H9 (cell line): ENCODE measurements at regions not wholly inside any gene's neighbourhood (a gene's known extent, or its start where the extent isn't known, plus 50 kb on each side); places are given as distances from the start of the nearest gene placed in this dataset.

Experiments used
- DNase-seq: peaks from one replicate; pipeline ENCODE4 v3.0.0-alpha.2; 2017
- H2AFZ ChIP-seq: one replicate; pipeline ENCODE4 v1.6.1; 2013; ENCODE audit warnings: mild to moderate bottlenecking, low read length, control low read depth, moderate library complexity
- H2AK5ac ChIP-seq: 2 replicates; pipeline ENCODE4 v1.6.1; 2013; ENCODE audit warnings: low read length, control low read depth, mixed read lengths; ENCODE audit not compliant: insufficient read length
- H2BK120ac ChIP-seq: one replicate; pipeline ENCODE4 v1.6.1; 2013; ENCODE audit warnings: low read depth, mild to moderate bottlenecking, low read length, control low read depth, inconsistent platforms; ENCODE audit not compliant: poor library complexity, severe bottlenecking
- H2BK12ac ChIP-seq: 2 replicates; pipeline ENCODE4 v1.6.1; 2013; ENCODE audit warnings: low read length, control low read depth, mixed read lengths, low read depth; ENCODE audit not compliant: insufficient read length
- H2BK15ac ChIP-seq: 2 replicates; pipeline ENCODE4 v1.6.1; 2013; ENCODE audit warnings: low read depth, low read length, control low read depth
- H2BK20ac ChIP-seq: one replicate; pipeline ENCODE4 v1.6.1; 2013; ENCODE audit warnings: low read depth, mild to moderate bottlenecking, low read length, control low read depth, inconsistent platforms; ENCODE audit not compliant: poor library complexity, severe bottlenecking
- H2BK5ac ChIP-seq: 2 replicates; pipeline ENCODE4 v1.6.1; 2013; ENCODE audit warnings: low read length, control low read depth, mixed read lengths; ENCODE audit not compliant: insufficient read length
- H3K14ac ChIP-seq: 2 replicates; pipeline ENCODE4 v1.6.1; 2013; ENCODE audit warnings: low read length, control low read depth; ENCODE audit not compliant: insufficient read depth
- H3K18ac ChIP-seq: 2 replicates; pipeline ENCODE4 v1.6.1; 2013; ENCODE audit warnings: low read depth, mild to moderate bottlenecking, mixed read lengths, low read length, control low read depth; ENCODE audit not compliant: insufficient read length
- H3K23ac ChIP-seq: 2 replicates; pipeline ENCODE4 v1.6.1; 2013; ENCODE audit warnings: low read length, control low read depth, mixed read lengths, low read depth; ENCODE audit not compliant: insufficient read length
- H3K23me2 ChIP-seq: 2 replicates; pipeline ENCODE4 v1.6.1; 2013; ENCODE audit warnings: low read depth, mild to moderate bottlenecking, mixed read lengths, low read length, control low read depth; ENCODE audit not compliant: insufficient read length, poor library complexity, severe bottlenecking
- H3K27ac ChIP-seq: 2 replicates; pipeline ENCODE4 v1.5.1; 2013; ENCODE audit warnings: low read length, control low read depth, mixed read lengths, low read depth; ENCODE audit not compliant: insufficient read length
- H3K27me3 ChIP-seq: 2 replicates; pipeline ENCODE4 v1.6.1; 2013; ENCODE audit warnings: low read length, control low read depth, inconsistent platforms; ENCODE audit not compliant: insufficient read depth
- H3K4ac ChIP-seq: 2 replicates; pipeline ENCODE4 v1.6.1; 2013; ENCODE audit warnings: low read depth, mild to moderate bottlenecking, control low read depth, inconsistent platforms, low read length, moderate library complexity
- H3K4me1 ChIP-seq: 2 replicates; pipeline ENCODE4 v1.6.1; 2013; ENCODE audit warnings: low read length, control low read depth, inconsistent platforms; ENCODE audit not compliant: insufficient read depth
- H3K4me2 ChIP-seq: 2 replicates; pipeline ENCODE4 v1.6.1; 2013; ENCODE audit warnings: low read length, control low read depth, mixed read lengths; ENCODE audit not compliant: insufficient read length, insufficient read depth
- H3K56ac ChIP-seq: 2 replicates; pipeline ENCODE4 v1.6.1; 2013; ENCODE audit warnings: low read depth, mild to moderate bottlenecking, mixed read lengths, low read length, control low read depth; ENCODE audit not compliant: insufficient read length
- H3K79me1 ChIP-seq: 2 replicates; pipeline ENCODE4 v1.6.1; 2013; ENCODE audit warnings: low read depth, mild to moderate bottlenecking, moderate library complexity, low read length, control low read depth, inconsistent platforms; ENCODE audit not compliant: insufficient read depth, poor library complexity, severe bottlenecking
- H3K79me2 ChIP-seq: 2 replicates; pipeline ENCODE4 v1.6.1; 2013; ENCODE audit warnings: low read length, control low read depth, inconsistent platforms; ENCODE audit not compliant: insufficient read depth
- H3K9ac ChIP-seq: 2 replicates; pipeline ENCODE4 v1.6.1; 2013; ENCODE audit warnings: low read length, control low read depth, mixed read lengths; ENCODE audit not compliant: insufficient read length; ENCODE audit errors: extremely low read depth
- H3K9me3 ChIP-seq: one replicate; pipeline ENCODE4 v1.6.1; 2013; ENCODE audit warnings: low read depth, low read length, inconsistent platforms; ENCODE audit not compliant: control insufficient read depth
- H3T11ph ChIP-seq: one replicate; pipeline ENCODE4 v1.6.1; 2013; ENCODE audit warnings: mild to moderate bottlenecking, low read length, control low read depth, inconsistent platforms
- H4K20me1 ChIP-seq: one replicate; pipeline ENCODE4 v1.6.1; 2013; ENCODE audit not compliant: control insufficient read depth, insufficient read length, insufficient read depth
- H4K5ac ChIP-seq: 2 replicates; pipeline ENCODE4 v1.6.1; 2013; ENCODE audit warnings: low read depth, mild to moderate bottlenecking, mixed read lengths, low read length, control low read depth; ENCODE audit not compliant: insufficient read length
- H4K8ac ChIP-seq: replicated peaks from 2 replicates; pipeline ENCODE4 v1.6.1; 2013; ENCODE audit warnings: low read length, control low read depth, mixed read lengths, low read depth; ENCODE audit not compliant: insufficient read length
- H4K91ac ChIP-seq: 2 replicates; pipeline ENCODE4 v1.6.1; 2013; ENCODE audit warnings: low read depth, mild to moderate bottlenecking, moderate library complexity, mixed read lengths, low read length, control low read depth; ENCODE audit not compliant: insufficient read length
- H3K27ac Mint-ChIP-seq, 3 experiments: 2 replicates in 2 of 3; 3 replicates in 1 of 3; pipeline ENCODE4 v1.8.0; 2020 to 2021; ENCODE audit warnings: mixed read lengths in 3 of 3, mild to moderate bottlenecking in 1 of 3, moderate library complexity in 1 of 3
- H3K27me3 Mint-ChIP-seq: 2 replicates; pipeline ENCODE4 v1.8.0; 2021; ENCODE audit warnings: low read depth, mild to moderate bottlenecking, moderate library complexity, mixed read lengths
- H3K36me3 Mint-ChIP-seq, 3 experiments: 2 replicates in 2 of 3; 3 replicates in 1 of 3; pipeline ENCODE4 v1.8.0; 2020 to 2021; ENCODE audit warnings: low read depth in 3 of 3, mixed read lengths in 3 of 3; ENCODE audit not compliant: insufficient read depth in 1 of 3
- H3K4me1 Mint-ChIP-seq, 2 experiments: 2 replicates each; pipeline ENCODE4 v1.8.0; 2020; ENCODE audit warnings: mixed read lengths in 2 of 2
- H3K4me3 Mint-ChIP-seq, 2 experiments: 2 replicates in 1 of 2; 3 replicates in 1 of 2; pipeline ENCODE4 v1.8.0; 2020 to 2021; ENCODE audit warnings: mild to moderate bottlenecking in 2 of 2, mixed read lengths in 2 of 2, moderate library complexity in 1 of 2
- H3K9me3 Mint-ChIP-seq, 2 experiments: 2 replicates in 1 of 2; 3 replicates in 1 of 2; pipeline ENCODE4 v1.8.0; 2020; ENCODE audit warnings: mild to moderate bottlenecking in 2 of 2, mixed read lengths in 2 of 2, moderate library complexity in 1 of 2
- WGBS: extraction: QIAGEN DNeasy Blood & Tissue Kit; methylation state at CpG from one replicate; pipeline ENCODE4 v1.1.7; 2013; ENCODE audit warnings: missing lambda C conversion rate, low lambda C conversion rate, mixed read lengths; ENCODE audit not compliant: insufficient read length; ENCODE audit errors: extremely low coverage; 5-methylcytosine and 5-hydroxymethylcytosine counted together
- TF ChIP-seq, protein P1 (sequence below): fragments of 200-600 bp; sonication (generic); conservative IDR thresholded peaks from 3 replicates; pipeline ENCODE4 v1.8.0; 2021; ENCODE audit warnings: antibody characterized with exemption, mild to moderate bottlenecking

- Histone ChIP-seq H2BK12ac (no peak overlapping the region), H3K27ac (no peak overlapping the region), H3K23ac (no peak overlapping the region), H3K27me3 (no peaks in the 10 kb centered on the region), H2BK20ac (no peak overlapping the region), H3K56ac (no peak overlapping the region), H4K91ac (no peak overlapping the region), H3K4me2 (no peak overlapping the region), H3K18ac (no peak overlapping the region), H4K20me1 (no peaks in the 10 kb centered on the region), H3K9me3 (no peaks in the 10 kb centered on the region), H2BK120ac (no peak overlapping the region), H3K9ac (no peak overlapping the region), H2BK5ac (no peak overlapping the region), H4K8ac (no peak overlapping the region), H3K4ac (no peak overlapping the region), H2BK15ac (no peak overlapping the region), H3K79me1 (no peaks in the 10 kb centered on the region), H3K14ac (no peak overlapping the region), H3K79me2 (no peaks in the 10 kb centered on the region), H4K5ac (no peak overlapping the region), H2AK5ac (no peak overlapping the region), H2AFZ (no peak overlapping the region), H3T11ph (no peak overlapping the region), H3K4me1 (no peaks in the 10 kb centered on the region), H3K23me2 (no peaks in the 10 kb centered on the region)
- Mint-ChIP-seq H3K36me3 (no peaks in the 10 kb centered on the region), H3K9me3 (no peaks in the 10 kb centered on the region), H3K4me3 (no peak overlapping the region), H3K4me1 (no peaks in the 10 kb centered on the region; a peak in 2 of 4 replicates), H3K27ac (peak overlapping the region in 1 of 3 experiments; percentile 62; a peak in 2 of 7 replicates), H3K27me3 (peaks cover 16% of the 10 kb centered on the region)
- no CpG with 5 or more reads among the region's 19 CpGs for WGBS
- peak; percentile 10 for DNase-seq
- TF ChIP-seq, protein P1, sequence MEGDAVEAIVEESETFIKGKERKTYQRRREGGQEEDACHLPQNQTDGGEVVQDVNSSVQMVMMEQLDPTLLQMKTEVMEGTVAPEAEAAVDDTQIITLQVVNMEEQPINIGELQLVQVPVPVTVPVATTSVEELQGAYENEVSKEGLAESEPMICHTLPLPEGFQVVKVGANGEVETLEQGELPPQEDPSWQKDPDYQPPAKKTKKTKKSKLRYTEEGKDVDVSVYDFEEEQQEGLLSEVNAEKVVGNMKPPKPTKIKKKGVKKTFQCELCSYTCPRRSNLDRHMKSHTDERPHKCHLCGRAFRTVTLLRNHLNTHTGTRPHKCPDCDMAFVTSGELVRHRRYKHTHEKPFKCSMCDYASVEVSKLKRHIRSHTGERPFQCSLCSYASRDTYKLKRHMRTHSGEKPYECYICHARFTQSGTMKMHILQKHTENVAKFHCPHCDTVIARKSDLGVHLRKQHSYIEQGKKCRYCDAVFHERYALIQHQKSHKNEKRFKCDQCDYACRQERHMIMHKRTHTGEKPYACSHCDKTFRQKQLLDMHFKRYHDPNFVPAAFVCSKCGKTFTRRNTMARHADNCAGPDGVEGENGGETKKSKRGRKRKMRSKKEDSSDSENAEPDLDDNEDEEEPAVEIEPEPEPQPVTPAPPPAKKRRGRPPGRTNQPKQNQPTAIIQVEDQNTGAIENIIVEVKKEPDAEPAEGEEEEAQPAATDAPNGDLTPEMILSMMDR: no peak
These were observed 267.8 kb downstream of the ERMARD start for GRCh38 chr6:170018936-170019817.
